HepG2 (cell line): ENCODE measurements at regions not wholly inside any gene's neighbourhood (a gene's known extent, or its start where the extent isn't known, plus 50 kb on each side); places are given as distances from the start of the nearest gene placed in this dataset.

Experiments
- ADNP ChIP-seq: sonication (generic); formaldehyde crosslinking; IDR thresholded peaks from 2 replicates; pipeline ENCODE4 v1.4.0; 2020; ENCODE audit warnings: missing genetic modification reagents
- ATF5 ChIP-seq: sonication (generic); formaldehyde crosslinking; IDR thresholded peaks from 2 replicates; pipeline ENCODE4 v1.4.0; 2020; ENCODE audit warnings: mild to moderate bottlenecking, low read depth, missing genetic modification reagents
- BORCS8-MEF2B ChIP-seq: sonication (generic); formaldehyde crosslinking; IDR thresholded peaks from 2 replicates; pipeline ENCODE4 v1.8.0; 2022; ENCODE audit warnings: mild to moderate bottlenecking, missing genetic modification reagents
- FOXJ3 ChIP-seq: sonication (generic); formaldehyde crosslinking; IDR thresholded peaks from 2 replicates; pipeline ENCODE4 v1.4.0; 2020; ENCODE audit warnings: missing genetic modification reagents, mild to moderate bottlenecking, borderline replicate concordance
- GABPB1 ChIP-seq: IDR thresholded peaks from 2 replicates; pipeline ENCODE4 v1.6.1; 2016; ENCODE audit warnings: mild to moderate bottlenecking, missing genetic modification reagents, moderate library complexity, missing compliant biosample characterization
- IKZF1 ChIP-seq: fragments of 450-650 bp; IDR thresholded peaks from 2 replicates; pipeline ENCODE4 v1.7.1; 2016
- IRF2 ChIP-seq: IDR thresholded peaks from 2 replicates; pipeline ENCODE4 v1.6.1; 2018; ENCODE audit warnings: missing genetic modification reagents, missing compliant biosample characterization
- MTF1 ChIP-seq: sonication (generic); formaldehyde crosslinking; IDR thresholded peaks from 2 replicates; pipeline ENCODE4 v1.5.0; 2020; ENCODE audit warnings: missing genetic modification reagents
- NFYB ChIP-seq: sonication (generic); formaldehyde crosslinking; IDR thresholded peaks from 2 replicates; pipeline ENCODE4 v1.4.0; 2020; ENCODE audit warnings: missing genetic modification reagents
- NR2F6 ChIP-seq, 2 experiments: IDR thresholded peaks; 2 replicates each; pipeline ENCODE4 v1.6.1; 2016; ENCODE audit warnings: antibody characterized with exemption in 1 of 2, mild to moderate bottlenecking in 1 of 2
- PHF5A ChIP-seq: IDR thresholded peaks from one replicate; pipeline ENCODE4 v1.6.1; 2018; ENCODE audit warnings: low read depth, missing genetic modification reagents; ENCODE audit not compliant: unreplicated experiment
- REXO4 ChIP-seq: sonication (generic); formaldehyde crosslinking; IDR thresholded peaks from 2 replicates; pipeline ENCODE4 v1.8.0; 2022; ENCODE audit warnings: missing genetic modification reagents, mild to moderate bottlenecking, borderline replicate concordance
- SKI ChIP-seq: fragments of 450-650 bp; IDR thresholded peaks from one replicate; pipeline ENCODE4 v1.6.1; 2018; ENCODE audit warnings: mild to moderate bottlenecking; ENCODE audit not compliant: partially characterized antibody
- SMAD3 ChIP-seq: sonication (generic); formaldehyde crosslinking; IDR thresholded peaks from 2 replicates; pipeline ENCODE4 v1.4.0; 2020; ENCODE audit warnings: missing genetic modification reagents
- SMARCC2 ChIP-seq: fragments of 450-650 bp; IDR thresholded peaks from 2 replicates; pipeline ENCODE4 v1.6.1; 2017; ENCODE audit warnings: antibody characterized with exemption, mild to moderate bottlenecking
- SRF ChIP-seq: IDR thresholded peaks from 2 replicates; pipeline ENCODE4 v1.6.1; 2011; ENCODE audit warnings: mild to moderate bottlenecking, low read depth, low read length, moderate library complexity
- ZBTB37 ChIP-seq: sonication (generic); formaldehyde crosslinking; IDR thresholded peaks from 2 replicates; pipeline ENCODE4 v1.4.0; 2020; ENCODE audit warnings: mild to moderate bottlenecking, missing genetic modification reagents
- ZNF180 ChIP-seq: sonication (generic); formaldehyde crosslinking; IDR thresholded peaks from 2 replicates; pipeline ENCODE4 v1.4.0; 2020; ENCODE audit warnings: low read depth, missing genetic modification reagents, borderline replicate concordance
- ZNF264 ChIP-seq: sonication (generic); formaldehyde crosslinking; IDR thresholded peaks from 2 replicates; pipeline ENCODE4 v1.4.0; 2020; ENCODE audit warnings: missing genetic modification reagents
- ZNF354B ChIP-seq: sonication (generic); formaldehyde crosslinking; IDR thresholded peaks from 2 replicates; pipeline ENCODE4 v1.8.0; 2022; ENCODE audit warnings: mild to moderate bottlenecking, missing genetic modification reagents
- ZNF430 ChIP-seq: sonication (generic); formaldehyde crosslinking; IDR thresholded peaks from 2 replicates; pipeline ENCODE4 v1.9.0; 2021; ENCODE audit warnings: mild to moderate bottlenecking, missing genetic modification reagents
- ZNF639 ChIP-seq: conservative IDR thresholded peaks from 2 replicates; pipeline ENCODE4 v1.6.1; 2018; ENCODE audit warnings: missing genetic modification reagents
- ZNF704 ChIP-seq: sonication (generic); formaldehyde crosslinking; IDR thresholded peaks from 2 replicates; pipeline ENCODE4 v1.8.1; 2023; ENCODE audit warnings: mild to moderate bottlenecking, inconsistent platforms, moderate library complexity, missing genetic modification reagents, borderline replicate concordance
- ZNF777 ChIP-seq: sonication (generic); formaldehyde crosslinking; IDR thresholded peaks from 2 replicates; pipeline ENCODE4 v1.4.0; 2020; ENCODE audit warnings: missing genetic modification reagents
- ZNF839 ChIP-seq: sonication (generic); formaldehyde crosslinking; IDR thresholded peaks from 2 replicates; pipeline ENCODE4 v1.4.0; 2020; ENCODE audit warnings: missing genetic modification reagents, mild to moderate bottlenecking, borderline replicate concordance

GRCh38 chr6:26204332-26205160, 117.3 kb downstream of the HFE start (continued):
- TF ChIP-seq ZNF354B (CRISPR knock-in tag) = no peak; the same call in 1 of the 2 replicates
- TF ChIP-seq ZNF264 (CRISPR knock-in tag) = peak; percentile 84; the same call in 1 of the 2 replicates
- peak; percentile 63; the same call in 1 of the 2 replicates for TF ChIP-seq FOXJ3 (CRISPR knock-in tag)
- peak; percentile 62 for TF ChIP-seq NFYB (CRISPR knock-in tag)
- TF ChIP-seq REXO4 (CRISPR knock-in tag) = no peak
- TF ChIP-seq MTF1 (CRISPR knock-in tag) = peak; percentile 68
- peak; percentile 81; the same call in 1 of the 2 replicates for TF ChIP-seq IRF2
- no peak for TF ChIP-seq ATF5
- TF ChIP-seq ZNF839 (CRISPR knock-in tag) = no peak; the same call in none of the 2 replicates
- peak; percentile 28 for TF ChIP-seq PHF5A (CRISPR knock-in tag)
- peak; percentile 80 for TF ChIP-seq SMAD3 (CRISPR knock-in tag)
- TF ChIP-seq NR2F6 (IDR thresholded peaks at IDR 0.05) = peak; percentile 30; the same call in 1 of the 2 replicates
- TF ChIP-seq NR2F6 (CRISPR knock-in tag; IDR thresholded peaks at IDR 0.05) = peak; percentile 48
- no peak for TF ChIP-seq SMARCC2
- TF ChIP-seq ZNF639 (CRISPR knock-in tag) = no peak
- no peak for TF ChIP-seq ADNP (CRISPR knock-in tag)
- TF ChIP-seq ZNF704 (CRISPR knock-in tag) = no peak
- TF ChIP-seq ZNF777 = peak; percentile 46; the same call in 1 of the 2 replicates
- no peak for TF ChIP-seq IKZF1
- TF ChIP-seq ZNF430 (CRISPR knock-in tag) = peak; percentile 84; the same call in 1 of the 2 replicates
- TF ChIP-seq SRF = no peak
- peak; percentile 59; the same call in 1 of the 2 replicates for TF ChIP-seq BORCS8-MEF2B (CRISPR knock-in tag)
- TF ChIP-seq ZNF180 (CRISPR knock-in tag) = 0 out of 2 replicates have a peak, but pooled peaks have one; percentile 78
- TF ChIP-seq ZBTB37 (CRISPR knock-in tag) = peak; percentile 84; the same call in 1 of the 2 replicates
- TF ChIP-seq GABPB1 (CRISPR knock-in tag) = peak; percentile 56
- TF ChIP-seq SKI = no peak
